ENCODE measurements at regions not wholly inside any gene's neighbourhood (a gene's known extent, or its start where the extent isn't known, plus 50 kb on each side); places are given as distances from the start of the nearest gene placed in this dataset.
A peak's percentile ranks its signal among the peaks of the same experiment; 100 is the strongest.

- 0 out of 2 replicates have a peak, but pooled peaks have one; percentile 2 for TF ChIP-seq RBFOX2 (IDR thresholded peaks at IDR 0.05; ENCODE audit: low read depth, low read length)
- TF ChIP-seq SATB2 (CRISPR knock-in tag; IDR thresholded peaks at IDR 0.05) = no peak
Observed at GRCh38 chr11:116580799-116581198, 192.0 kb downstream of the BUD13 start.

GRCh38 chr11:116579857-116580727 lies 192.7 kb downstream of the BUD13 start:
- ChIA-PET POLR2A (no interaction called here), CTCF (ENCODE audit: low intra/inter-chr PET ratio, low total read pairs) (no interaction called here)
- no peak overlapping the region for H2AFZ ChIP-seq (ENCODE audit: low read length)
- TF ChIP-seq MYNN (CRISPR knock-in tag; IDR thresholded peaks at IDR 0.05; ENCODE audit: low read depth) = no peak
- peak; percentile 32; the same call in 1 of the 2 replicates for TF ChIP-seq TBX2 (CRISPR knock-in tag; IDR thresholded peaks at IDR 0.05; ENCODE audit: borderline replicate concordance)
- TF ChIP-seq ISL2 (CRISPR knock-in tag; IDR thresholded peaks at IDR 0.05) = peak; percentile 45; the same call in 1 of the 2 replicates
- TF ChIP-seq TCF7 (IDR thresholded peaks at IDR 0.05; ENCODE audit: low read depth) = peak; percentile 87
- peak; percentile 39; the same call in 1 of the 2 replicates for TF ChIP-seq NCOA2 (CRISPR knock-in tag; IDR thresholded peaks at IDR 0.05)
- TF ChIP-seq, protein P1, sequence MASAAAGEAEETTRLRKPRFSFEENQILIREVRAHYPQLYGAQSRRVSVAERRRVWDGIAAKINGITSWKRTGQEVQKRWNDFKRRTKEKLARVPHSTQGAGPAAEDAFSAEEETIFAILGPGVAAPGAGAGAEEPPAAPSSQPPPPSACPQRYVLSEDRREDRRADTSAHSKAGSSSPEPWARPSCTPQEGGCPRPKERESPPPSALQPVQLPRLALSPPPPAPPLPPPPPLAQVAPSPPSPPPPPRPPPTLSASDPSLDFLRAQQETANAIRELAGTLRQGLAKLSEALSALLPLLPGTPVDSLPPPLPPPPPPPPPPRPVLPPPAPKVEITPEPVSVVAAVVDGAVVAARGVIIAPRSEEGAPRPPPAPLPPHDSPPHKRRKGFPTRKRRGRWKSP (CRISPR knock-in tag; IDR thresholded peaks at IDR 0.05) = peak; percentile 24; the same call in 1 of the 2 replicates
- TF ChIP-seq SRSF4 (IDR thresholded peaks at IDR 0.05; ENCODE audit: low read depth, low read length, poor library complexity, severe bottlenecking) = peak; percentile 91
- no peak for TF ChIP-seq ELF1 (CRISPR knock-in tag; IDR thresholded peaks at IDR 0.05)
- peak; percentile 55 for TF ChIP-seq RBFOX2 (IDR thresholded peaks at IDR 0.05; ENCODE audit: low read depth, low read length)
- TF ChIP-seq ZNF556 (CRISPR knock-in tag; IDR thresholded peaks at IDR 0.05; ENCODE audit: borderline replicate concordance) = no peak
- no peak for TF ChIP-seq ZNF792 (CRISPR knock-in tag; IDR thresholded peaks at IDR 0.05)
- TF ChIP-seq ZNF33B (CRISPR knock-in tag; IDR thresholded peaks at IDR 0.05) = no peak
- no peak for TF ChIP-seq ZNF44 (CRISPR knock-in tag; IDR thresholded peaks at IDR 0.05)
- TF ChIP-seq ARHGAP35 (CRISPR knock-in tag; IDR thresholded peaks at IDR 0.05; ENCODE audit: borderline replicate concordance) = no peak
- TF ChIP-seq ETV5 (CRISPR knock-in tag; IDR thresholded peaks at IDR 0.05; ENCODE audit: borderline replicate concordance) = 0 out of 2 replicates have a peak, but pooled peaks have one; percentile 37
- no peak; a peak in 1 of 4 replicates for TF ChIP-seq EP300 (IDR thresholded peaks at IDR 0.05; ENCODE audit: low read depth in 2 of 2, low read length in 2 of 2)
- peak; percentile 60; the same call in 1 of the 2 replicates for TF ChIP-seq EP300 (CRISPR knock-in tag; IDR thresholded peaks at IDR 0.05; ENCODE audit: borderline replicate concordance)

More at GRCh38 chr11:116580799-116581198, 192.0 kb downstream of the BUD13 start:
- BruUV-seq (replicated peaks) = no TSS peak
- POLR2A ChIA-PET = no interaction called here
- H3K4me2 ChIP-seq (ENCODE audit: low read depth, low read length) = no peak overlapping the region
- peaks cover 0 to 11% of the 10 kb centered on the region in 2 experiments; a peak in 1 of 5 replicates for H3K27me3 ChIP-seq (ENCODE audit: control insufficient read depth in 1 of 2, insufficient read depth in 2 of 2, low read length in 2 of 2)
- 91% methylated on average over 38 of the region's 38 CpGs for WGBS (ENCODE audit: low lambda C conversion rate)
- in situ Hi-C loops (cut with HindIII; ENCODE audit: extremely low pct_ligation_motif_present, low pct_unique_long_range_greater_than_20kb) = no loop called here
- H3K4me1 ChIP-seq (ENCODE audit: insufficient read depth, low read length) = peaks cover 7% of the 10 kb centered on the region; the same call in 1 of the 2 replicates
- no peak overlapping the region for H3K9ac ChIP-seq (ENCODE audit: insufficient read depth, low read depth, low read length)
- no peak overlapping the region for H2AFZ ChIP-seq (ENCODE audit: low read length)
- no peak overlapping the region for H3K4me3 ChIP-seq (replicated peaks in 1 of 3; ENCODE audit: insufficient read depth in 1 of 3, low read depth in 2 of 3, low read length in 3 of 3)
- ATAC-seq = no peak
- H3K79me2 ChIP-seq (ENCODE audit: insufficient read depth, low read length) = no peaks in the 10 kb centered on the region
- no peaks in the 10 kb centered on the region for H4K20me1 ChIP-seq (ENCODE audit: insufficient read depth, low read length)
- no peaks in the 10 kb centered on the region for H3K36me3 ChIP-seq (replicated peaks in 1 of 2; ENCODE audit: control insufficient read depth in 1 of 2, insufficient read depth in 2 of 2, low read length in 2 of 2)
- no peaks in the 10 kb centered on the region for H3K9me3 ChIP-seq (ENCODE audit: low read length)
- CTCF ChIA-PET (ENCODE audit: low intra/inter-chr PET ratio, low total read pairs) = no interaction called here
- no peak for FAIRE-seq
- H3K27ac ChIP-seq (ENCODE audit: extremely low read length, insufficient read depth, low read length) = no peak overlapping the region
- intact Hi-C loops (cut with micrococcal nuclease; ENCODE audit: unreplicated experiment) = no loop called here
- no peak for DNase-seq (ENCODE audit: low spot score)

More at GRCh38 chr11:116579857-116580727, 192.7 kb downstream of the BUD13 start:
- peak overlapping the region; percentile 27; the same call in 1 of the 2 replicates for H3K4me2 ChIP-seq (ENCODE audit: low read depth, low read length)
- in situ Hi-C loops (cut with HindIII; ENCODE audit: extremely low pct_ligation_motif_present, low pct_unique_long_range_greater_than_20kb) (no loop called here), intact Hi-C loops (cut with micrococcal nuclease; ENCODE audit: unreplicated experiment) (no loop called here)
- DNase-seq (ENCODE audit: low spot score) = peak; percentile 83
- no peaks in the 10 kb centered on the region for H4K20me1 ChIP-seq (ENCODE audit: insufficient read depth, low read length)
- no peaks in the 10 kb centered on the region for H3K36me3 ChIP-seq (replicated peaks in 1 of 2; ENCODE audit: control insufficient read depth in 1 of 2, insufficient read depth in 2 of 2, low read length in 2 of 2)
- no peak for FAIRE-seq
- H3K9me3 ChIP-seq (ENCODE audit: low read length) = no peaks in the 10 kb centered on the region
- H3K4me3 ChIP-seq (replicated peaks in 1 of 3; ENCODE audit: insufficient read depth in 1 of 3, low read depth in 2 of 3, low read length in 3 of 3) = no peak overlapping the region
- 62% methylated on average over 42 of the region's 76 CpGs for WGBS (ENCODE audit: low lambda C conversion rate)
- peaks cover 0 to 11% of the 10 kb centered on the region in 2 experiments; a peak in 1 of 5 replicates for H3K27me3 ChIP-seq (ENCODE audit: control insufficient read depth in 1 of 2, insufficient read depth in 2 of 2, low read length in 2 of 2)
- ATAC-seq = peak; percentile 53
- peaks cover 7% of the 10 kb centered on the region; the same call in 1 of the 2 replicates for H3K4me1 ChIP-seq (ENCODE audit: insufficient read depth, low read length)
- H3K9ac ChIP-seq (ENCODE audit: insufficient read depth, low read depth, low read length) = no peak overlapping the region
- H3K79me2 ChIP-seq (ENCODE audit: insufficient read depth, low read length) = no peaks in the 10 kb centered on the region
- BruUV-seq (replicated peaks) = no TSS peak
- H3K27ac ChIP-seq (ENCODE audit: extremely low read length, insufficient read depth, low read length) = no peak overlapping the region

All from HepG2 (cell line).